Memory B cell (primary cell): ENCODE measurements at regions not wholly inside any gene's neighbourhood (a gene's known extent, or its start where the extent isn't known, plus 50 kb on each side); places are given as distances from the start of the nearest gene placed in this dataset.

Experiments
- ATAC-seq: fragments of 150-1000 bp; cut with Tn5 transposase; 2 replicates; pipeline ENCODE4 v1.10.0; 2021; ENCODE audit warnings: low read depth, mild to moderate bottlenecking, moderate library complexity
- DNase-seq, 2 donors: peaks; one replicate each; pipeline ENCODE4 v3.0.0; 2022; ENCODE audit warnings: low spot score in 2 of 2
- H3K27ac Mint-ChIP-seq: one replicate; pipeline ENCODE4 v1.8.0; 2022; ENCODE audit warnings: mild to moderate bottlenecking, moderate library complexity, mixed read lengths
- H3K27me3 Mint-ChIP-seq: one replicate; pipeline ENCODE4 v1.8.0; 2022; ENCODE audit warnings: mixed read lengths
- H3K36me3 Mint-ChIP-seq: one replicate; pipeline ENCODE4 v1.8.0; 2022; ENCODE audit warnings: mild to moderate bottlenecking, mixed read lengths
- H3K4me1 Mint-ChIP-seq: one replicate; pipeline ENCODE4 v1.8.0; 2022; ENCODE audit warnings: mixed read lengths
- H3K4me3 Mint-ChIP-seq: one replicate; pipeline ENCODE4 v1.8.0; 2022; ENCODE audit warnings: mild to moderate bottlenecking, moderate library complexity, mixed read lengths
- H3K9me3 Mint-ChIP-seq: one replicate; pipeline ENCODE4 v1.8.0; 2022; ENCODE audit warnings: mixed read lengths

DNA sequence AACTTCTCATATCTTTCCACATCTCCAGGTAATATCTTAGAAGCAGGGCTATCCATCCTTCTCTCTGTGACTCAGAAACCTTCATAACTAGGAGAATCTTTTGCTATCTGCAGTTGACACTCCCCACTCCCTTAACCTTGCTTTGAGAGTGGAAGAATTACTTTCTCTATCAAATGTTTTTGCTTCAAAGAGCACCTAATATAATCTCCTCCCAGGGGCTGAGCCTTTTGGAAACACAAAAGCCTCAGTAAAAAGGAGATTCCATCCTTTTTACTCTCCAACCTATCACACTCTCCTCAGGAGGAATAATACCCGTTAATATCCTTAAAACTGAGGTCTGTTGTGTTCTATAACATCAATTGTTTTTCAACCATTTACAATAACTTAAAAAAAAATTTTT lies 94.9 kb upstream of the DNAJC10 start:
- H3K4me1 Mint-ChIP-seq = no peaks in the 10 kb centered on the region
- no peaks in the 10 kb centered on the region for H3K9me3 Mint-ChIP-seq
- no peak for DNase-seq
- ATAC-seq = no peak
- H3K27me3 Mint-ChIP-seq = peaks cover 7% of the 10 kb centered on the region
- no peak overlapping the region for H3K4me3 Mint-ChIP-seq
- H3K27ac Mint-ChIP-seq = no peak overlapping the region
- H3K36me3 Mint-ChIP-seq = no peaks in the 10 kb centered on the region

DNA sequence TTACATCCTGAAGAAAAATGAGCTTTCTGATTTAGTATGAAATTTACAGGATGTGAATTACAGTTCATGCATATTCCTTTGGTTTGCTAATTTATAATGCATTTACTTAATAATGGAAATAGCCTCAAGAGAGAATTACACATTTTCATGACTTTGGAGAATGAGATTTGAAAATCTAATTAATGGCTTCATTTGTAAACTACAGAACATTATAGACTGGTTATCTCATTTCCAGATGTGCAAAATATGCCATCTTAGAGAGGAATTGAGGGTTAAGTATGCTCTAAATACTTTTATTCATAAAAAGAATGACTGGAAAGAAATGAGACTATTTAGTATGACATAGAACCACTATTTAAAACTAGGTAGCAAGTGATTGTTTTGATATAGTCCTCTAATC lies 94.2 kb upstream of the DNAJC10 start:
- DNase-seq (no peak), ATAC-seq (no peak)
- H3K27me3 Mint-ChIP-seq = peaks cover 7% of the 10 kb centered on the region
- no peak overlapping the region for H3K4me3 Mint-ChIP-seq
- no peaks in the 10 kb centered on the region for H3K4me1 Mint-ChIP-seq
- H3K27ac Mint-ChIP-seq = no peak overlapping the region
- no peaks in the 10 kb centered on the region for H3K36me3 Mint-ChIP-seq
- no peaks in the 10 kb centered on the region for H3K9me3 Mint-ChIP-seq

DNA sequence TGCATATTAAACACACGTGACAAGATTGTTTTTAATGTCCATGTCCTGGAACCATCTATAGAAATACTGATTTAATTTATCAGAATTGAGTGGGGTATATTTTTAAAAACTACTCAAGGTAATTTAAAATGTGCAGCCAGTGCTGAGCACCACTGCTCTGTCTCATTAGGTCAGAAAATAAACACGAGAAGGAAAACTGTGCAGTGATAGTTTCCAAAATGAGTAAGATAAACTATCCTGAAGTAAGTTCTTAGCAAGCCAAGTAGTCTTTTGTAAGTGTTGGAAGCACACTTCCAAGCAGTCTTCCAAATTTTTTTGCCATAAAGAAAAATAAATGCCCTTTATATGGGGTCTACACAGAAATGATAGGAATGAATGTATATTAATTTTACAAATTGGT lies 93.8 kb upstream of the DNAJC10 start:
- H3K27me3 Mint-ChIP-seq = peaks cover 7% of the 10 kb centered on the region
- no peak overlapping the region for H3K27ac Mint-ChIP-seq
- H3K36me3 Mint-ChIP-seq = no peaks in the 10 kb centered on the region
- H3K4me3 Mint-ChIP-seq = no peak overlapping the region
- H3K4me1 Mint-ChIP-seq = no peaks in the 10 kb centered on the region
- DNase-seq (no peak), ATAC-seq (no peak)
- no peaks in the 10 kb centered on the region for H3K9me3 Mint-ChIP-seq

DNA sequence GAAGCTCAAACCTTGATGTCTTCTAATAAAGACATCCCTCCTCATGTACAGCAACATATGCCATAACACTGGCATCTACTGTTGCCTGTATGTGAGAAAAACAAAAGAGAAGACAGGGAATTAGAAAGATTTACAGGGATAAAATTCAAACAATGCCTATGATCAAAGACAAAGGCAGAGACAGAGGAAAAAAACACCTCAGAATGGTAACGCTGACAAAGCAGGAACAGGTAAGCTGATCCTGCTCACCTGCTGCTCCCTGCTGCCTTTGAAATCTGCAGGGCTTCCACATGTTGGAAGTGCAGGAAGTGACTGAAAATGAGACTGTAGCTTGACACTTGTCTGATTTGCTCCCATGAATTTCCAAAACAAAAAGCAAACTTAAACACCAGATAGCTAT lies 90.2 kb upstream of the DNAJC10 start:
- H3K9me3 Mint-ChIP-seq = no peaks in the 10 kb centered on the region
- DNase-seq = no peak
- no peak for ATAC-seq
- peaks cover 4% of the 10 kb centered on the region for H3K27me3 Mint-ChIP-seq
- no peaks in the 10 kb centered on the region for H3K4me1 Mint-ChIP-seq
- no peaks in the 10 kb centered on the region for H3K36me3 Mint-ChIP-seq
- H3K4me3 Mint-ChIP-seq = no peak overlapping the region
- H3K27ac Mint-ChIP-seq = no peak overlapping the region

DNA sequence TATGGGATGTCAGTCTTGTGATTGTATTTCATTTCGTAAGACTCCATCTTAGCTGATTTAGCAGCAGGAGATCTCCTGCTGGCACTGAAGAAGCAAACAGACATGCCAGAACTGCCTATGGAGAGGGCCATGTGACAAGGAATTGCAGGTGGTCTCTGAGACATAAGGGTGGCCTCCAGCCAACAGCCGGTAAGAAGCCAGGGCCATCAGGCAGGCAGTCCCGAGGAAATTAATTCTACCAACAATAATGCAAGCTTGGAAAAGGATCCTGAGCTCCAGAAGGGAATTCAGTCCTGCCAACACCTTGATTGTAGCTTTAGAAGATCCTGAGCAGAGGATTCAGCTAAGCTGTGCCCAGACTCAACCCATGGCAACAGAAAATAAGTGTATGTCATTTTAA lies 87.1 kb upstream of the DNAJC10 start:
- Mint-ChIP-seq H3K4me3 (no peak overlapping the region), H3K27ac (no peak overlapping the region), H3K36me3 (no peaks in the 10 kb centered on the region), H3K9me3 (no peaks in the 10 kb centered on the region), H3K4me1 (no peaks in the 10 kb centered on the region), H3K27me3 (peaks cover 2% of the 10 kb centered on the region)
- no peak for DNase-seq
- no peak for ATAC-seq

DNA sequence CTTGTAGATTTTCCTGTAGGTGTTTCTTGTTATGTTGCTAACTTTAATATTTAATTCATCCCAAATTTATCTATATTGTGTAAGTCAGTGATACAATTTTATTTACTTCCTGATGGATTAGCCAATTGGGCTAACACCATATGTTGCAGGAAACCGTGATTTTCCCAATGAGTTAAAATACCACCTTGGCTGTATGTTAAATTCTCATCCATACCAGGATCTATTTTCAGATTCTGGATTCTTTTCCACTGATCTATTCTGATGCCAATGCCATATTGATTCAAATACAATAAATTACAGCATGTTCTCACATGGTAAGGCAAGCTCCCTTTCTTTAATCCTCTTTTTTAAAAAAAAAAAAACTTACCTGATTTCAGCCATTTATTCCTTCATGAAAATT lies 85.8 kb upstream of the DNAJC10 start:
- H3K4me1 Mint-ChIP-seq = no peaks in the 10 kb centered on the region
- peaks cover 2% of the 10 kb centered on the region for H3K27me3 Mint-ChIP-seq
- H3K36me3 Mint-ChIP-seq = no peaks in the 10 kb centered on the region
- H3K27ac Mint-ChIP-seq = no peak overlapping the region
- H3K4me3 Mint-ChIP-seq = no peak overlapping the region
- DNase-seq = no peak
- no peaks in the 10 kb centered on the region for H3K9me3 Mint-ChIP-seq
- ATAC-seq = no peak

DNA sequence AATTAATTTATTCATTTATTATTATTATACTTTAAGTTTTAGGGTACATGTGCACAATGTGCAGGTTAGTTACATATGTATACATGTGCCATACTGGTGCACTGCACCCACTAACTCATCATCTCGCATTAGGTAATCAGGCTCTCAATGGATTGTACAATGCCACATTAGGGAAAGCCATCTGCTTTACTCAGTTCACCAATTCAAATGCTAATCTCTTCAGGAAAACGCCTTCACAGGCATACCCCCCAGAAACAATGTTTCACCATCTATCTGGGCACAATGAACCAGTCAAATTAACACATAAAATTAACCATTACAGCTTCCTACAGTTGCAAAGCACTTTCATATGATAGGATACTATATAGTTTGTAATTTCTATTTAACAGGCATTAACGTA lies 84.8 kb upstream of the DNAJC10 start:
- no peaks in the 10 kb centered on the region for H3K9me3 Mint-ChIP-seq
- H3K4me1 Mint-ChIP-seq = no peaks in the 10 kb centered on the region
- no peaks in the 10 kb centered on the region for H3K36me3 Mint-ChIP-seq
- no peak for ATAC-seq
- H3K27me3 Mint-ChIP-seq = peaks cover 2% of the 10 kb centered on the region
- H3K4me3 Mint-ChIP-seq = no peak overlapping the region
- no peak for DNase-seq
- H3K27ac Mint-ChIP-seq = no peak overlapping the region

DNA sequence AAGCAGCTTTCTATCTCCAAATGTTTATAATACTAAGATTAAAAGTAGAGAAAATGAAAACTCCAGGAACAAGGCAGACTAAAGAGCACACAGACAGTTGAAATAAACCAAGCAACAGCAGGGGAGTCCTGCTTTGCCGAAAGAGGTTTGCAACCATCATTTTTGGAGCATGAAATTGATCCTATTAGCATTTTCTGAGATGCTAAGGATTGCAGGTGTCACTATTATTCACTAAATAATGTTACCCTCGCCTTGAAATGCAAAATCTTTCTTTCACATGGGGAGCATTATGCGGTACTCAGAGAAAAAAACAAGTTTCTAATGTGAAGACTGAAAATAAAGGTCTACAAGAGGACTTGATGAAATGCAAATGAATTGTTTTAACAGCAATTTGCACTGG lies 81.7 kb upstream of the DNAJC10 start:
- no peaks in the 10 kb centered on the region for H3K36me3 Mint-ChIP-seq
- DNase-seq (no peak), ATAC-seq (no peak)
- H3K27ac Mint-ChIP-seq = no peak overlapping the region
- H3K4me1 Mint-ChIP-seq = no peaks in the 10 kb centered on the region
- H3K27me3 Mint-ChIP-seq = peaks cover 2% of the 10 kb centered on the region
- no peak overlapping the region for H3K4me3 Mint-ChIP-seq
- H3K9me3 Mint-ChIP-seq = no peaks in the 10 kb centered on the region

DNA sequence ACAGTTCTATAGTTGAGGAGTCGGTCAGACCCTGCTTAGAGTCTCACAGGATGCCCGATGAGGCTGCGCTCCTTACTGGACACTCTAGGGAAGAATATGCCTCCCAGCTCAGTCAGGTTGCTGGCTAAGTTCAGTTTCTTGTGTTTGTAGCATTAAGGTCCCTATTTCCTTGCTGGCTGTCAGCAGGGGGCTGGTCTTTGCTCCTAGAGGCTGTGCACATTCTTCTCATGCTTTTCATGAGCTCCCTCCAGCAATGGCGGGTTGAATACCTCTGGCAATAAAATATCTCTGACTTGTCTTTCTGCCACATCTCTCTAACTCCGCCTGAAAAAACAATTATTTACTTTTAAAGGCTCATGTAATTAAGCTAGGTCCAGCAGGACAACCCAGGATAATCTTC lies 79.4 kb upstream of the DNAJC10 start:
- H3K27ac Mint-ChIP-seq = no peak overlapping the region
- H3K27me3 Mint-ChIP-seq = peaks cover 2% of the 10 kb centered on the region
- no peaks in the 10 kb centered on the region for H3K9me3 Mint-ChIP-seq
- no peaks in the 10 kb centered on the region for H3K4me1 Mint-ChIP-seq
- ATAC-seq = no peak
- H3K36me3 Mint-ChIP-seq = no peaks in the 10 kb centered on the region
- no peak overlapping the region for H3K4me3 Mint-ChIP-seq
- DNase-seq = no peak

DNA sequence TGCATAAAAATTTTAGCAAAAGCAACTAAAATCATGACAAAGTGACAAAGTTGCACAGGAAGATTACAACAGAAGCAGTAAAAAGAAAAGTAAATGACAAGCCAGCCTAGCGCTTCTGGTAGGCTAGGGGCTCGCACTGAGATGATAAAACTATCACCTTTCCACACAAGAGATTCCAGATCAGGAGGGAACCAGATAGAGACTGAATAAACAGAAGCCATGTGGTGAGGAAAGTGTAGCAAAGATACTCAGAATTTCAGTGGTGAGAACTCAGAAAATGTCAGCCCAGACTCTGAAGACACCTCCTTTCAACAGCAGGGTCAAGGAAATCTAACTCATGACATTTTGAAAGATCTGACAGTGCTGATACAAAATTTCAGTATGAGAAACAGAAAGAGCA lies 77.4 kb upstream of the DNAJC10 start:
- peaks cover 7% of the 10 kb centered on the region for H3K4me1 Mint-ChIP-seq
- no peak overlapping the region for H3K27ac Mint-ChIP-seq
- H3K9me3 Mint-ChIP-seq = no peaks in the 10 kb centered on the region
- peaks cover under 1% of the 10 kb centered on the region for H3K27me3 Mint-ChIP-seq
- H3K4me3 Mint-ChIP-seq = no peak overlapping the region
- no peaks in the 10 kb centered on the region for H3K36me3 Mint-ChIP-seq
- DNase-seq = no peak
- no peak for ATAC-seq

DNA sequence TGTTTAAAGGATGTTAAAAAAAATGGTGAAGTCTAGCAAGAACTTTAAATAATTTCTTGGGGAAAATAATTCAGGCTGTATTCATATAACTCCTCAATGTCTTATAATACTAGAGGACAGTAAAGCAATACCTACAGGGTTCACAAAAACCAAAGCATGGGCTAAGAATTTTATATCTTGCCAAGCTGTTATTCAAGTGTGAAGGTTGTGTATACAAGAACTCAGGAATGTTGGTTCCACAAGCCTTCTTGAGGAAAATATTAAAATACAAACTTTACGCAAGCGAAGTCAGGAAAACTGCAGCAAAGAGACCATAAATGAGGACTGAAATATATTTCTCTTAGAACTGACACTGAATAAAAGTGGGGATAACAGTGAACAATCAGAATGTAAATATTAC lies 76.1 kb upstream of the DNAJC10 start:
- H3K9me3 Mint-ChIP-seq = no peaks in the 10 kb centered on the region
- H3K4me1 Mint-ChIP-seq = peaks cover 7% of the 10 kb centered on the region
- no peak for ATAC-seq
- DNase-seq = no peak
- H3K27me3 Mint-ChIP-seq = peaks cover 2% of the 10 kb centered on the region
- H3K4me3 Mint-ChIP-seq = no peak overlapping the region
- no peaks in the 10 kb centered on the region for H3K36me3 Mint-ChIP-seq
- no peak overlapping the region for H3K27ac Mint-ChIP-seq

DNA sequence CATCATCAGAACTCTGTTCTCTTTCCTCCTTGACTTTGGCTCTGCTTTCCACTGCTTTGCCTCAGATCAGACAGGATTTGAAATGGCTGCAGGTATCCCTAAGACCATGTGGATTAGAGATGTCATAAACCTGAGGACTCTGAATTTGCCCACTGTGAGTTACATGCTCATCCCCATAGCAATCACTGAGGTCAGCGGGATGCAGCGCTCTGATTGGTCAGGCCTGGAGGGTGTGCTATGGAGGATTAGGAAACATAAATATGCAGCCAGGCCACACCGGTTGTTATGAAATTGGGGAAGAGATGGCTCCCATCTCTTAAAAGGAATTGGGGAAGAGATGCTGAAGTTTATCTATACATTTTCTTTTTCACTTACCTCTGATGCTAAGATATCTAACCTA lies 73.7 kb upstream of the DNAJC10 start:
- no peak overlapping the region for H3K27ac Mint-ChIP-seq
- no peaks in the 10 kb centered on the region for H3K9me3 Mint-ChIP-seq
- peaks cover 7% of the 10 kb centered on the region for H3K4me1 Mint-ChIP-seq
- no peaks in the 10 kb centered on the region for H3K36me3 Mint-ChIP-seq
- no peak overlapping the region for H3K4me3 Mint-ChIP-seq
- peak; percentile 34 to 41 for DNase-seq
- H3K27me3 Mint-ChIP-seq = peaks cover 2% of the 10 kb centered on the region
- peak; percentile 94 for ATAC-seq

DNA sequence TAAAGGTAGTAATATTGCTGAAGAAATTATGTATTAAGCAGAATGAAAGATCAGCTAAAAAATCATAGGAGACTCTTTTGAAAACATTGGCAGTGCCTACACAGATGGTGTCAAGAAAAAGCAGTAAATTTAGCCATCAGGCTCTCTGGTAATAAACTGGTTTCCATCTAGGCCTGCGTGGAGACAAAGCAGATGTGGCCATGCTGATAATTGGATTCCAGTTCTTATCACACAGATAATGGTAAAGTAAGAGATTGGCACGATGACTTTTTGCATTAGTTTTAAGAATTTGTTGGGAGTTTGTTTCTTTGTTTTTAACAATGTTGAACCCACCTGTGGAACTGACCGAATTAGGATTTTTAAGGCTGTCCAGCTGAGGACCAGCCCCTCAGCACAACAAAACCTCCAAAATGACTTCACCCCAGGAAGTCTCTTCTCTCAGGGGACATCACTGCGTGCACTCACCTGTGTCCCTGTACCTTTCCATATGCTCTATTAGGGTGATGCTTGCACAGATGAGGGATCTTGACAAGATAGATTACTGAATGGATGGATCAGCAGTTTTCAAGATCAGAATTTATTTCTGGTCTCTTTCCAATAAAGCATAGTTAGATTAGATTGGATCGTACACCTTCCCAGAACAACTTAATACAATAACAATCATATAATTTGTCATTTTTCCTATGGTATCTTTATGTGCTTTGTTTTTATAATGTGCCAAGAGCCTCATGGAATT lies 69.1 kb upstream of the DNAJC10 start:
- Mint-ChIP-seq H3K36me3 (no peaks in the 10 kb centered on the region), H3K4me1 (peaks cover 7% of the 10 kb centered on the region), H3K27ac (no peak overlapping the region), H3K27me3 (peaks cover 2% of the 10 kb centered on the region), H3K9me3 (no peaks in the 10 kb centered on the region), H3K4me3 (no peak overlapping the region)
- DNase-seq = no peak
- ATAC-seq = no peak

DNA sequence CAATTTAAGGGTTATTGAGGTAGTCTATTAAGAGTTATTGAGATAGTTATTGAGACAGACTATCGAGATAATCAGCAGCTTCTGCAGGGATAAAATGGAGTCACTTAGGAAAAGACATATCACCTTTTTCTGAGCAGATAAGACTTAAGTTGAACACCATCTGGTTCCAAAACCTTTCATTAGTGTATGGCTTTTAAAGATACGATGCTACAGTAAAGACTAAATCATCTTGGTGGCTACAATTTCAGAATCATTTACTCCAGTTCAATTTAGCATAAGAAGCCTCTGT lies 68.6 kb upstream of the DNAJC10 start:
- ATAC-seq (no peak), DNase-seq (no peak)
- H3K36me3 Mint-ChIP-seq = no peaks in the 10 kb centered on the region
- H3K9me3 Mint-ChIP-seq = no peaks in the 10 kb centered on the region
- H3K4me3 Mint-ChIP-seq = no peak overlapping the region
- H3K4me1 Mint-ChIP-seq = peaks cover 4% of the 10 kb centered on the region
- H3K27ac Mint-ChIP-seq = no peak overlapping the region
- H3K27me3 Mint-ChIP-seq = peaks cover 2% of the 10 kb centered on the region

DNA sequence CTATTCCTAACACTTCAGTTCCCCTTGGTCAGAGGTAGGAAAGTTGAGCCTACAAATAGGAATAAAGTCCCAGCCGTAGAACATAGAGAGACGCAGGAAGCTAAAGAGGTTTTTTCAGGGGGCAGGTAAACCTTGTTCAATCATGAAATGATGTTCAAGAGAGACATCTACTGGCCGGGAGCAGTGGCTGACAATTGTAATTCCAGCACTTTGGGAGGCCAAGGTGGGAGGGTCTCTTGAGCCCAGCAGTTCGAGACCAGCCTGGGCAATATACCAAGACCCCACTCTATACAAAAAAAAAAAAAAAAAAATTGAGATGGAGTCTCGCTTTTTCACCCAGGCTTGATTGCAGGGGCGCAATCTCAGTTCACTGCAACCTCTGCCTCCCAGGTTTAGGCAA lies 66.7 kb upstream of the DNAJC10 start:
- no peaks in the 10 kb centered on the region for H3K9me3 Mint-ChIP-seq
- no peak for DNase-seq
- no peak overlapping the region for H3K27ac Mint-ChIP-seq
- no peaks in the 10 kb centered on the region for H3K36me3 Mint-ChIP-seq
- no peak for ATAC-seq
- H3K4me1 Mint-ChIP-seq = no peaks in the 10 kb centered on the region
- H3K4me3 Mint-ChIP-seq = no peak overlapping the region
- peaks cover 2% of the 10 kb centered on the region for H3K27me3 Mint-ChIP-seq
